Upper lobe of right lung (tissue), 1 donor: ENCODE measurements at regions not wholly inside any gene's neighbourhood (a gene's known extent, or its start where the extent isn't known, plus 50 kb on each side); places are given as distances from the start of the nearest gene placed in this dataset.
"Not testable (repeated sequence)": the region's sequence is repeated elsewhere in the genome, so short reads cannot be mapped to it uniquely, and the experiment has no call there.

ENCODE experiments used
- ATAC-seq: fragments of 200-7000 bp; cut with Tn5 transposase; one replicate; pipeline ENCODE4 v1.9.1; 2020; ENCODE audit warnings: mild to moderate bottlenecking, moderate library complexity
- DNase-seq: peaks from one replicate; pipeline ENCODE4 v3.0.0-alpha.2; 2020
- H3K27ac ChIP-seq: fragments of 200-600 bp; one replicate; pipeline ENCODE4 v1.8.0; 2022
- H3K27me3 ChIP-seq: fragments of 200-600 bp; one replicate; pipeline ENCODE4 v1.8.0; 2022; ENCODE audit warnings: mild to moderate bottlenecking
- H3K36me3 ChIP-seq: fragments of 200-600 bp; one replicate; pipeline ENCODE4 v1.8.0; 2022
- H3K4me1 ChIP-seq: fragments of 200-600 bp; one replicate; pipeline ENCODE4 v1.8.0; 2022
- H3K4me3 ChIP-seq: fragments of 200-600 bp; one replicate; pipeline ENCODE4 v1.8.0; 2022; ENCODE audit warnings: mild to moderate bottlenecking
- H3K9me3 ChIP-seq: fragments of 200-600 bp; one replicate; pipeline ENCODE4 v1.8.0; 2022
- CTCF ChIP-seq: fragments of 200-600 bp; IDR thresholded peaks from one replicate; pipeline ENCODE4 v1.8.0; 2022; ENCODE audit warnings: antibody characterized with exemption
- intact Hi-C: fragments of 100-400 bp; cut with DNase I; formaldehyde crosslinking; loops from one replicate; pipeline ENCODE4 v1.11.0; 2022
- donor health status: DM: no; HTN: yes; CAD: no; lungs with severe emphysema.

DNA sequence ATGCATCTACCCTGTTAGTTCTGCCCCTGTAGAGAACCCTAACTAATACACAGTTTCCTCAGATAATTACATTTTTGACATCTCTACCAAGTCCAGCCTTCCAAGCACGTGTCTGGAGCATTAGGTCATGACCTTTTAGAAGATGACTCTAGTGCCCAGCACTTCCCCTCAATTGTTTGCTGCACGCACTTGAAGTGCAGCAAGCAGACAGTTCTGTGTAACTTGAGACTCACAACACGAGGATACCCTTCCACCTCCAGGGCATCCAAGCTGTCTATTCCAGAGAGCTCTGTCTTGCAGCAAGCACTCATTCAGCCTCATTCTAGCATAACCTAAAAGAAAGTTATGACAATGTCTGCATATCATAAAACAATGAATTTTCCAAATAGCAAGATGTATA is 1410.5 kb upstream of the CDH18 start:
- H3K36me3 ChIP-seq = no peaks in the 10 kb centered on the region
- DNase-seq (no peak), ATAC-seq (no peak)
- H3K27me3 ChIP-seq = no peaks in the 10 kb centered on the region
- TF ChIP-seq CTCF = no peak
- no peaks in the 10 kb centered on the region for H3K4me1 ChIP-seq
- H3K27ac ChIP-seq = no peak overlapping the region
- no peak overlapping the region for H3K4me3 ChIP-seq
- H3K9me3 ChIP-seq = no peaks in the 10 kb centered on the region
- intact Hi-C loops = no loop called here

DNA sequence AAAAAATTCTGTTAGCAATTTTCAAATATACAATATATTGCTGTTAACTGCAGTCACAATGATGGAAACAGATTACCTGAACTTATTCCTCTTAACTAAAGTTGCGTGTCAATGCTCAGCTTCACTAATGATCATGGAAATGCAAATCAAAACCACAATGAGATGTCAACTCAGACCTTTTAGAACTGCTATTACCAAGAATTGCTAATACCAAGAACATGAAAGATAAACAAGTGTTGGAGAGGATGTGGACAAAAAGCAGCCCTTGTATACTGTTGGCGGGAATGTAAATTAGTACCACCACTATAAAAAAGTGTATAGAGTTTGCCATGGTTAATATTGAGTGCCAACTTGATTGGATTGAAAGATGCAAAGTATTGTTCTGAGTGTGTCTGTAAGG is 1409.7 kb upstream of the CDH18 start:
- Histone ChIP-seq H3K27me3 (no peaks in the 10 kb centered on the region), H3K27ac (no peak overlapping the region), H3K4me3 (no peak overlapping the region), H3K9me3 (no peaks in the 10 kb centered on the region), H3K36me3 (no peaks in the 10 kb centered on the region), H3K4me1 (no peaks in the 10 kb centered on the region)
- no peak for DNase-seq
- no peak for ATAC-seq
- intact Hi-C loops = no loop called here
- no peak for TF ChIP-seq CTCF

- no peaks in the 10 kb centered on the region for H3K27me3 ChIP-seq
- no peaks in the 10 kb centered on the region for H3K9me3 ChIP-seq
- intact Hi-C loops = no loop called here
- no peak overlapping the region for H3K4me3 ChIP-seq
- DNase-seq (no peak), ATAC-seq (no peak)
- H3K4me1 ChIP-seq = no peaks in the 10 kb centered on the region
- no peaks in the 10 kb centered on the region for H3K36me3 ChIP-seq
- H3K27ac ChIP-seq = no peak overlapping the region
- TF ChIP-seq CTCF = no peak
These were observed 1403.5 kb upstream of the CDH18 start for GRCh38 chr5:21391506-21391905.

DNA sequence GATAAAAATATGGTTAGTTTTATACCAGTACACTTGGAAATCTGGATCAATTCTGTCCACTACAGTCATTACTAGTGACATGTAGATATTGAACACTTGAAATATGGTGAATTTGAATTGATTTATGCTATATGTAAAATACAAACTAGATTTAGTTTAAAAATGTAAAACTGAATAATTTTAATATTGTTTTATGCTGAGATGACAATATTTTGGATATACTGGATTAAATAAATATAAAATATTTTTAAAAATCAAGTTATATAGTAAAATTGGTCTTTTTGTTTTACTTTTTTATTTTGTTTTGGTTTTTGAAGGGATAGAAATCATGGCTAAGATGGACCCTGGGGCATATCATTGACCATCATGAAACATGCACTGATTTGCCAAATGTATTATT is 1372.8 kb upstream of the CDH18 start:
- H3K4me1 ChIP-seq, ATAC-seq, intact Hi-C loops, H3K4me3 ChIP-seq, H3K9me3 ChIP-seq, DNase-seq, H3K27ac ChIP-seq, H3K36me3 ChIP-seq, H3K27me3 ChIP-seq: not testable (repeated sequence)

GRCh38 chr5:21341948-21342261 is 1353.9 kb upstream of the CDH18 start:
- ATAC-seq, H3K36me3 ChIP-seq, DNase-seq, H3K27me3 ChIP-seq, H3K4me1 ChIP-seq, H3K27ac ChIP-seq, H3K9me3 ChIP-seq, intact Hi-C loops, H3K4me3 ChIP-seq: not testable (repeated sequence)

DNA sequence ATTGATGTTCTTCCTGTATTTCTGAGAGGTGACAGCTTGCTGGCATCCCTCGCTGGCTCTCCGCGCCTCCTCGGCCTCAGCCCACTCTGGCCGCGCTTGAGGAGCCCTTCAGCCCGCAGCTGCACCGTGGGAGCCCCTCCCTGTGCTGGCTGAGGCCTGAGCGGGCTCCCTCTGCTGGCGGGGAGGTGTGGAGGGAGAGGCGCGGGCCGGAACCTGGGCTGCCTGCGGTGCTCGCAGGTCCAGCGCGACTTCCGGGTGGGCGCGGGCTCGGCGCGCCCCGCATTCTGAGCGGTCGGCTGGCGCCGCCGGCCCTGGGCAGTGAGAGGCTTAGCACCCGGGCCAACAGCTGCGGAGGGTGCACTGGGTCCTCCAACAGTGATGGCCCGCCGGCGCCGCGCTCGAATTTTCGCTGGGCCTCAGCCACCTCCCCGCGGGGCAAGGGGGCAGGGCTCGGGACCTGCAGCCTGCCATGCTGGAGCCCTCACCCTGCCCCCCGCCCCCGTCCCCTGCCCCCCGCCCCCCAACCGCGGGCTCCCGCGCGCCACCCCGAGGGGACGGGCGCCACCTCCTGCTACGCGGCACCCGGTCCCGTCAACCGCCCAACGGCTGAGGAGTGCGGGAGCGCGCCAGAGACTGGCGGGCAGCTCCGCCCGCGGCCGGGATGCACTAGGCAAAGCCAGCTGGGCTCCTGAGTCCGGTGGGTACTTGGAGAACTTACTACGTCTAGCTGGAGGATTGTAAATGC is 1353.4 kb upstream of the CDH18 start:
- peak; percentile 18 for TF ChIP-seq CTCF

GRCh38 chr5:21340233-21340632 is 1352.2 kb upstream of the CDH18 start:
- H3K4me3 ChIP-seq, DNase-seq, H3K27me3 ChIP-seq, H3K27ac ChIP-seq, H3K9me3 ChIP-seq, H3K36me3 ChIP-seq, ATAC-seq, H3K4me1 ChIP-seq, intact Hi-C loops: not testable (repeated sequence)

More for the DNA sequence above, 1353.4 kb upstream of the CDH18 start:
- intact Hi-C loops, H3K9me3 ChIP-seq, ATAC-seq, H3K27ac ChIP-seq, H3K36me3 ChIP-seq, H3K27me3 ChIP-seq, H3K4me1 ChIP-seq: not testable (repeated sequence)
- H3K4me3 ChIP-seq = peak overlapping the region; percentile 39
- peak; percentile 43 for DNase-seq

DNA sequence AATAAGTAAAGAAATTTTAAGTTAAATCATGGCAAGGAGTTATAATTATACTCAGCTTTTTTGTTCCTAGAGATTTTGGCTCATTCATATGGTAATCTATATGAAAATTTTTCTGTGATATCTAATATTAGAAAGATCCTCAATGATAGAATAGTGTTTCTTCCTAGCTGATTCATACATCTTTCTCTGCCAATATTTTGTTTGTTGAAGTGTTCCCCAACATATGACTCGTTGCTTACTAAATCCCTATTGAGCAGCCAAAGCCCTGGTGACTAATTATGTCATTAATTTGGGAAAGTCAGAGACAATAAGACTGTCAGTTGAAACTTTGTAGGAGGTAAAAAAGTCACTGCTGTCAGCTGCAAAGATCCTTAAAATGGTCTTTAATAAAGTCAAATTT is 1348.5 kb upstream of the CDH18 start:
- intact Hi-C loops, H3K36me3 ChIP-seq, H3K27ac ChIP-seq, H3K27me3 ChIP-seq, H3K9me3 ChIP-seq, H3K4me3 ChIP-seq, ATAC-seq, DNase-seq, H3K4me1 ChIP-seq: not testable (repeated sequence)

GRCh38 chr5:21315376-21315775 is 1327.4 kb upstream of the CDH18 start:
- H3K36me3 ChIP-seq, H3K27ac ChIP-seq, H3K4me3 ChIP-seq, DNase-seq, intact Hi-C loops, H3K9me3 ChIP-seq, ATAC-seq, H3K27me3 ChIP-seq, H3K4me1 ChIP-seq: not testable (repeated sequence)

GRCh38 chr5:21301205-21301604 is 1313.2 kb upstream of the CDH18 start:
- H3K4me3 ChIP-seq, H3K4me1 ChIP-seq, H3K27ac ChIP-seq, H3K36me3 ChIP-seq, DNase-seq, H3K9me3 ChIP-seq, intact Hi-C loops, H3K27me3 ChIP-seq, ATAC-seq: not testable (repeated sequence)

DNA sequence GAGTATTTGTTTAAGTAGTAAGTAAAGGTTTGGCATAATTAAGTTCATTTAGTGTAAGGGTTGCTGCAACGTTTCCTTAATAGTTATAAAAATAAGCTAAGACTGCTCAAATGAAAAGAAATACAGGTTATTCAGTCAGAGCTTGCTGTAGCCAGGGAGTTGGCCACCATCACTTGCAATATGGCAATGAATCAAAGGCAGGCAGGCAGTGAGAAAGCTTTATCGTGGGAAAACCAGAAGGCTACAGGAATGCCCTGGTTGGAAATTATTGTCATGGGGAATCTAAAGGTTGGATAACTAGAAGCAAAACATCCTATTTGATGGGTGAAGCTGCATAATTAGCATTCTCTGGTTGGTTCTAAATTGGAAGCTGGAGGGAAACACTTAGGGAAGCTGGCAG is 1286.4 kb upstream of the CDH18 start:
- H3K27ac ChIP-seq, H3K36me3 ChIP-seq, intact Hi-C loops, H3K9me3 ChIP-seq, H3K4me3 ChIP-seq, DNase-seq, ATAC-seq, H3K27me3 ChIP-seq, H3K4me1 ChIP-seq: not testable (repeated sequence)
